HEK293T (cell line): ENCODE measurements at regions not wholly inside any gene's neighbourhood (a gene's known extent, or its start where the extent isn't known, plus 50 kb on each side); places are given as distances from the start of the nearest gene placed in this dataset.

Source experiments
- CTCF ChIA-PET: fragments of 350-600 bp; formaldehyde crosslinking; extraction: SDS; loops from one replicate; lab custom pipeline; 2021; ENCODE audit warnings: antibody characterized with exemption, inconsistent platforms; lab: Yijun Ruan, JAX
- POLR2A ChIA-PET: fragments of 350-600 bp; formaldehyde crosslinking; extraction: SDS; loops from one replicate; lab custom pipeline; 2020; ENCODE audit warnings: antibody characterized with exemption, inconsistent platforms; lab: Yijun Ruan, JAX
- DNase-seq: peaks from one replicate; pipeline ENCODE4 v3.0.0; 2012; ENCODE audit warnings: mixed read lengths; ENCODE audit errors: extremely low spot score
- ARNT ChIP-seq: fragments of 450-650 bp; IDR thresholded peaks from 2 replicates; pipeline ENCODE4 v1.6.1; 2017; ENCODE audit warnings: mild to moderate bottlenecking
- BHLHE40 ChIP-seq: fragments of 450-650 bp; IDR thresholded peaks from 2 replicates; pipeline ENCODE4 v1.6.1; 2016; ENCODE audit warnings: mild to moderate bottlenecking, moderate library complexity, borderline replicate concordance
- CTBP1 ChIP-seq: fragments of 450-650 bp; IDR thresholded peaks from 2 replicates; pipeline ENCODE4 v1.6.1; 2016; ENCODE audit warnings: borderline replicate concordance
- ELF4 ChIP-seq: fragments of 450-650 bp; IDR thresholded peaks from 2 replicates; pipeline ENCODE4 v1.6.1; 2017; ENCODE audit warnings: antibody characterized with exemption
- FOXA1 ChIP-seq: fragments of 450-650 bp; IDR thresholded peaks from 2 replicates; pipeline ENCODE4 v1.6.1; 2016; ENCODE audit warnings: mild to moderate bottlenecking
- FOXK2 ChIP-seq: fragments of 450-650 bp; IDR thresholded peaks from 2 replicates; pipeline ENCODE4 v1.6.1; 2016; ENCODE audit warnings: mild to moderate bottlenecking
- FOXM1 ChIP-seq: fragments of 450-650 bp; IDR thresholded peaks from 2 replicates; pipeline ENCODE4 v1.6.1; 2017; ENCODE audit warnings: mild to moderate bottlenecking, borderline replicate concordance
- HDGF ChIP-seq: fragments of 450-650 bp; IDR thresholded peaks from 2 replicates; pipeline ENCODE4 v1.6.1; 2017; ENCODE audit warnings: antibody characterized with exemption, borderline replicate concordance
- L3MBTL2 ChIP-seq: fragments of 450-650 bp; conservative IDR thresholded peaks from 2 replicates; pipeline ENCODE4 v1.6.1; 2016; ENCODE audit warnings: mild to moderate bottlenecking
- LEF1 ChIP-seq: fragments of 450-650 bp; IDR thresholded peaks from 2 replicates; pipeline ENCODE4 v1.6.1; 2017; ENCODE audit warnings: mild to moderate bottlenecking, borderline replicate concordance
- NFRKB ChIP-seq: fragments of 450-650 bp; IDR thresholded peaks from 2 replicates; pipeline ENCODE4 v1.6.1; 2016; ENCODE audit warnings: mild to moderate bottlenecking, moderate library complexity
- PKNOX1 ChIP-seq: fragments of 450-650 bp; IDR thresholded peaks from 2 replicates; pipeline ENCODE4 v1.6.1; 2016
- SP1 ChIP-seq: fragments of 450-650 bp; IDR thresholded peaks from 2 replicates; pipeline ENCODE4 v1.6.1; 2017
- SUZ12 ChIP-seq: fragments of 450-650 bp; IDR thresholded peaks from 2 replicates; pipeline ENCODE4 v1.6.1; 2016; ENCODE audit warnings: mild to moderate bottlenecking
- TARDBP ChIP-seq: fragments of 450-650 bp; IDR thresholded peaks from 2 replicates; pipeline ENCODE4 v1.6.1; 2016
- ZNF384 ChIP-seq: fragments of 450-650 bp; IDR thresholded peaks from 2 replicates; pipeline ENCODE4 v1.6.1; 2016

- no peak for DNase-seq
- POLR2A ChIA-PET, result no interaction called here
- TF ChIP-seq FOXA1, result no peak
- CTCF ChIA-PET, result no interaction called here
Observed at GRCh38 chr5:5932824-5933223, 445.5 kb downstream of the MED10 start.

- no peak for DNase-seq
- CTCF ChIA-PET, result no interaction called here
- no peak for TF ChIP-seq CTBP1
- no peak for TF ChIP-seq BHLHE40
- no peak for TF ChIP-seq FOXK2
- TF ChIP-seq SUZ12, result no peak
- no peak for TF ChIP-seq FOXM1
- TF ChIP-seq ARNT, result no peak
- no peak for TF ChIP-seq ZNF384
- no peak for TF ChIP-seq HDGF
- no peak for TF ChIP-seq SP1
- TF ChIP-seq NFRKB, result no peak
- no peak for TF ChIP-seq ELF4
- TF ChIP-seq L3MBTL2, result no peak
- TF ChIP-seq TARDBP, result no peak
- no peak for TF ChIP-seq FOXA1
- TF ChIP-seq LEF1, result no peak
- no peak for TF ChIP-seq PKNOX1
- POLR2A ChIA-PET, result no interaction called here
Observed at GRCh38 chr5:5930561-5930960, 447.8 kb downstream of the MED10 start.

- TF ChIP-seq FOXM1, result no peak
- no peak for TF ChIP-seq ARNT
- TF ChIP-seq LEF1, result no peak
- no peak for TF ChIP-seq TARDBP
- TF ChIP-seq FOXA1, result no peak
- no peak for TF ChIP-seq CTBP1
- TF ChIP-seq HDGF, result no peak
- no peak for TF ChIP-seq SP1
- POLR2A ChIA-PET, result no interaction called here
- CTCF ChIA-PET, result no interaction called here
- DNase-seq, result no peak
Observed at GRCh38 chr5:5929291-5930020, 448.9 kb downstream of the MED10 start.

GRCh38 chr5:5925191-5925590 lies 453.2 kb downstream of the MED10 start:
- TF ChIP-seq CTBP1 (no peak), ARNT (no peak), BHLHE40 (no peak), LEF1 (no peak), HDGF (no peak), NFRKB (no peak), FOXM1 (no peak), L3MBTL2 (no peak), ELF4 (no peak), FOXK2 (no peak)
- POLR2A ChIA-PET, result no interaction called here
- DNase-seq, result no peak
- CTCF ChIA-PET, result no interaction called here

GRCh38 chr5:5919411-5919810 lies 458.9 kb downstream of the MED10 start:
- TF ChIP-seq SUZ12, result no peak
- no peak for TF ChIP-seq CTBP1
- no peak for TF ChIP-seq ZNF384
- no peak for TF ChIP-seq NFRKB
- TF ChIP-seq LEF1, result no peak
- TF ChIP-seq FOXA1, result no peak
- TF ChIP-seq HDGF, result no peak
- no peak for TF ChIP-seq TARDBP
- no peak for TF ChIP-seq PKNOX1
- DNase-seq, result no peak
- POLR2A ChIA-PET, result no interaction called here
- CTCF ChIA-PET, result no interaction called here

- no peak for DNase-seq
- ChIA-PET POLR2A (no interaction called here), CTCF (no interaction called here)
- TF ChIP-seq FOXK2 (no peak), FOXM1 (no peak), LEF1 (no peak), HDGF (no peak), CTBP1 (no peak), PKNOX1 (no peak), FOXA1 (no peak), ZNF384 (no peak), BHLHE40 (no peak), TARDBP (no peak), NFRKB (no peak), SP1 (no peak), SUZ12 (no peak), L3MBTL2 (no peak), ARNT (no peak), ELF4 (no peak)
Observed at GRCh38 chr5:5906778-5907177, 471.6 kb downstream of the MED10 start.
